HG03095 (cell line): ENCODE measurements at regions not wholly inside any gene's neighbourhood (a gene's known extent, or its start where the extent isn't known, plus 50 kb on each side); places are given as distances from the start of the nearest gene placed in this dataset.

Source experiments
- ATAC-seq: cut with Tn5 transposase; IDR thresholded peaks from one replicate; pipeline ENCODE4 v1.9.1; 2021; ENCODE audit warnings: moderate library complexity; ENCODE audit not compliant: unreplicated experiment

- no peak for ATAC-seq
These were observed 138.3 kb upstream of the PLET1 start for GRCh38 chr11:112398798-112399478.

GRCh38 chr11:112400476-112401014, 139.9 kb upstream of the PLET1 start:
- no peak for ATAC-seq

- no peak for ATAC-seq
These were observed 140.5 kb upstream of the PLET1 start for GRCh38 chr11:112401036-112401769.

- ATAC-seq, result no peak
These were observed 142.8 kb upstream of the PLET1 start for GRCh38 chr11:112403432-112403831.

- ATAC-seq, result no peak
These were observed 143.5 kb upstream of the PLET1 start for GRCh38 chr11:112404112-112404511.

- ATAC-seq, result no peak
These were observed 147.9 kb upstream of the PLET1 start for GRCh38 chr11:112408517-112408916.

GRCh38 chr11:112410325-112410724, 149.7 kb upstream of the PLET1 start:
- ATAC-seq, result no peak

GRCh38 chr11:112412383-112412782, 151.7 kb upstream of the PLET1 start:
- no peak for ATAC-seq

GRCh38 chr11:112417339-112417738, 156.7 kb upstream of the PLET1 start:
- no peak for ATAC-seq

GRCh38 chr11:112418438-112418837, 157.8 kb upstream of the PLET1 start:
- no peak for ATAC-seq

GRCh38 chr11:112421879-112422278, 161.2 kb upstream of the PLET1 start:
- no peak for ATAC-seq

- no peak for ATAC-seq
These were observed 164.5 kb upstream of the PLET1 start for GRCh38 chr11:112425121-112425520.

GRCh38 chr11:112437096-112437495, 176.4 kb upstream of the PLET1 start:
- ATAC-seq, result no peak

- no peak for ATAC-seq
These were observed 179.0 kb upstream of the PLET1 start for GRCh38 chr11:112439614-112440013.

- no peak for ATAC-seq
These were observed 179.9 kb upstream of the PLET1 start for GRCh38 chr11:112440518-112440917.

GRCh38 chr11:112448168-112448567, 187.5 kb upstream of the PLET1 start:
- ATAC-seq, result no peak

GRCh38 chr11:112448806-112449205, 188.1 kb upstream of the PLET1 start:
- no peak for ATAC-seq

- no peak for ATAC-seq
These were observed 190.6 kb upstream of the PLET1 start for GRCh38 chr11:112451250-112451649.

GRCh38 chr11:112453601-112454577, 193.2 kb upstream of the PLET1 start:
- no peak for ATAC-seq

GRCh38 chr11:112454841-112455240, 194.2 kb upstream of the PLET1 start:
- ATAC-seq, result no peak

GRCh38 chr11:112455791-112456190, 195.1 kb upstream of the PLET1 start:
- ATAC-seq, result no peak
